A673 (cell line): ENCODE measurements at regions not wholly inside any gene's neighbourhood (a gene's known extent, or its start where the extent isn't known, plus 50 kb on each side); places are given as distances from the start of the nearest gene placed in this dataset.
"Not testable (repeated sequence)": the region's sequence is repeated elsewhere in the genome, so short reads cannot be mapped to it uniquely, and the experiment has no call there.

Experiments
- BruUV-seq: library from RNA; stranded (reverse); fragments of 400-500 nt; replicated peaks from 2 replicates; lab custom pipeline; 2021; lab: Mats Ljungman, UMichigan
- CTCF ChIA-PET: fragments of 300-600 bp; sonication (Branson Sonifier 250); formaldehyde crosslinking; loops from one replicate; lab custom pipeline; 2022; ENCODE audit warnings: antibody characterized with exemption; lab: Charles Lee
- POLR2A ChIA-PET: fragments of 300-600 bp; sonication (Branson Sonifier 250); formaldehyde crosslinking; loops from one replicate; lab custom pipeline; 2022; ENCODE audit warnings: antibody characterized with exemption; ENCODE audit not compliant: low non-redundant PET; lab: Charles Lee
- DNase-seq: peaks from one replicate; pipeline ENCODE4 v3.0.0-alpha.2; 2015; ENCODE audit warnings: low spot score
- H3K27ac ChIP-seq: fragments of 200-600 bp; sonication (generic); 2 replicates; pipeline ENCODE4 v1.5.1; 2016; ENCODE audit warnings: mixed run types, low read depth, mild to moderate bottlenecking, mixed read lengths, antibody characterized with exemption, low read length; ENCODE audit not compliant: poor library complexity, severe bottlenecking
- H3K27me3 ChIP-seq: fragments of 200-600 bp; sonication (generic); replicated peaks from 2 replicates; pipeline ENCODE4 v1.6.1; 2017; ENCODE audit warnings: mixed run types, low read depth, mild to moderate bottlenecking, mixed read lengths, antibody characterized with exemption, low read length; ENCODE audit not compliant: insufficient read depth, poor library complexity
- H3K36me3 ChIP-seq: fragments of 200-600 bp; sonication (generic); 2 replicates; pipeline ENCODE4 v1.6.1; 2016; ENCODE audit warnings: mixed run types, mild to moderate bottlenecking, mixed read lengths, antibody characterized with exemption, low read length; ENCODE audit not compliant: insufficient read depth, poor library complexity, severe bottlenecking
- H3K4me1 ChIP-seq: fragments of 200-600 bp; sonication (generic); 2 replicates; pipeline ENCODE4 v1.6.1; 2017; ENCODE audit warnings: mixed run types, mild to moderate bottlenecking, mixed read lengths, antibody characterized with exemption, low read length; ENCODE audit not compliant: insufficient read depth, poor library complexity, severe bottlenecking
- H3K4me3 ChIP-seq: fragments of 200-600 bp; sonication (generic); 2 replicates; pipeline ENCODE4 v1.5.1; 2016; ENCODE audit warnings: low read depth, mixed run types, mild to moderate bottlenecking, mixed read lengths, low read length; ENCODE audit not compliant: poor library complexity, severe bottlenecking
- H3K9me3 ChIP-seq: fragments of 200-600 bp; sonication (generic); 2 replicates; pipeline ENCODE4 v1.6.1; 2016; ENCODE audit warnings: mixed run types, low read depth, mild to moderate bottlenecking, mixed read lengths, antibody characterized with exemption, low read length; ENCODE audit not compliant: poor library complexity, severe bottlenecking
- CTCF ChIP-seq: fragments of 300-800, 200-600 bp; sonication (generic); conservative IDR thresholded peaks from 2 replicates; pipeline ENCODE4 v1.5.1; 2017; ENCODE audit warnings: low read depth, mild to moderate bottlenecking, antibody characterized with exemption, low read length, moderate library complexity, mixed read lengths
- EZH2 ChIP-seq: fragments of 200-600 bp; sonication (generic); IDR thresholded peaks from 2 replicates; pipeline ENCODE4 v1.6.1; 2017; ENCODE audit warnings: borderline replicate concordance, low read depth, mild to moderate bottlenecking, mixed read lengths, antibody characterized with exemption, low read length; ENCODE audit not compliant: poor library complexity, severe bottlenecking
- intact Hi-C: fragments of 100-400 bp; cut with micrococcal nuclease; formaldehyde crosslinking; loops from one replicate; pipeline ENCODE4 v1.10.0; 2022; ENCODE audit not compliant: unreplicated experiment

GRCh38 chr11:50192743-50193142 is 160.1 kb downstream of the OR4C45 start:
- CTCF ChIA-PET, result no interaction called here
- Histone ChIP-seq H3K36me3 (no peaks in the 10 kb centered on the region), H3K9me3 (peaks cover 12% of the 10 kb centered on the region), H3K4me3 (no peak overlapping the region), H3K27me3 (no peaks in the 10 kb centered on the region), H3K4me1 (no peaks in the 10 kb centered on the region), H3K27ac (no peak overlapping the region)
- TF ChIP-seq EZH2, result no peak
- no peak for DNase-seq
- POLR2A ChIA-PET, result no interaction called here
- intact Hi-C loops, result no loop called here
- BruUV-seq, result no TSS peak

- TF ChIP-seq EZH2 (no peak), CTCF (no peak)
- Histone ChIP-seq H3K27ac (no peak overlapping the region), H3K4me3 (no peak overlapping the region), H3K27me3 (no peaks in the 10 kb centered on the region), H3K36me3 (no peaks in the 10 kb centered on the region), H3K4me1 (no peaks in the 10 kb centered on the region), H3K9me3 (peaks cover 19% of the 10 kb centered on the region)
- POLR2A ChIA-PET, result no interaction called here
- DNase-seq, result no peak
- intact Hi-C loops, result no loop called here
- BruUV-seq, result no TSS peak
- CTCF ChIA-PET, result no interaction called here
Measured at GRCh38 chr11:50214376-50214775, 181.7 kb downstream of the OR4C45 start.

- Histone ChIP-seq H3K27me3 (no peaks in the 10 kb centered on the region), H3K4me3 (no peak overlapping the region), H3K4me1 (no peaks in the 10 kb centered on the region), H3K9me3 (peaks cover 14% of the 10 kb centered on the region), H3K36me3 (no peaks in the 10 kb centered on the region), H3K27ac (no peak overlapping the region)
- TF ChIP-seq CTCF (no peak), EZH2 (no peak)
- intact Hi-C loops, result no loop called here
- CTCF ChIA-PET, result no interaction called here
- DNase-seq, result no peak
- BruUV-seq, result no TSS peak
- POLR2A ChIA-PET, result no interaction called here
Measured at GRCh38 chr11:50220651-50221050, 188.0 kb downstream of the OR4C45 start.

GRCh38 chr11:50238368-50238767 is 205.7 kb downstream of the OR4C45 start:
- peaks cover 36% of the 10 kb centered on the region for H3K9me3 ChIP-seq
- H3K27me3 ChIP-seq, CTCF ChIA-PET, H3K27ac ChIP-seq, intact Hi-C loops, DNase-seq, H3K4me3 ChIP-seq, POLR2A ChIA-PET, H3K4me1 ChIP-seq, H3K36me3 ChIP-seq, BruUV-seq: not testable (repeated sequence)
